Activated CD8-positive, alpha-beta memory T cell treated with anti-CD3 and anti-CD28 coated beads for 4 hours (primary cell): ENCODE measurements at regions not wholly inside any gene's neighbourhood (a gene's known extent, or its start where the extent isn't known, plus 50 kb on each side); places are given as distances from the start of the nearest gene placed in this dataset.
"Not testable (repeated sequence)": the region's sequence is repeated elsewhere in the genome, so short reads cannot be mapped to it uniquely, and the experiment has no call there.

ENCODE experiments used
- DNase-seq, 2 donors: peaks; one replicate each; pipeline ENCODE4 v3.0.0-alpha.2; 2020; ENCODE audit warnings: low read depth in 2 of 2

- DNase-seq: no peak
Observed at GRCh38 chr5:154702477-154702876, 52.7 kb upstream of the LARP1 start.

GRCh38 chr5:154701725-154702124 is 53.5 kb upstream of the LARP1 start:
- DNase-seq: not testable (repeated sequence)

- DNase-seq: no peak
Observed at GRCh38 chr5:154701181-154701580, 54.0 kb upstream of the LARP1 start.

GRCh38 chr5:154700289-154700928 is 54.8 kb upstream of the LARP1 start:
- not testable (repeated sequence) for DNase-seq

- DNase-seq: no peak
Observed at GRCh38 chr5:154698763-154699162, 56.4 kb upstream of the LARP1 start.

GRCh38 chr5:154697371-154697770 is 57.8 kb upstream of the LARP1 start:
- DNase-seq: no peak

- DNase-seq: no peak
Observed at GRCh38 chr5:154696891-154697290, 58.3 kb upstream of the LARP1 start.

- DNase-seq: no peak
Observed at GRCh38 chr5:154694159-154694558, 61.0 kb upstream of the LARP1 start.

GRCh38 chr5:154690488-154690887 is 64.7 kb upstream of the LARP1 start:
- DNase-seq: no peak

GRCh38 chr5:154686490-154686889 is 68.7 kb upstream of the LARP1 start:
- DNase-seq: no peak

- no peak for DNase-seq
Observed at GRCh38 chr5:154683101-154683880, 71.9 kb upstream of the LARP1 start.

GRCh38 chr5:154679501-154679900 is 75.7 kb upstream of the LARP1 start:
- DNase-seq: no peak

- no peak for DNase-seq
Observed at GRCh38 chr5:154677921-154678320, 77.3 kb upstream of the LARP1 start.

- DNase-seq: no peak
Observed at GRCh38 chr5:154676508-154676907, 78.7 kb upstream of the LARP1 start.

GRCh38 chr5:154674029-154674428 is 81.1 kb upstream of the LARP1 start:
- DNase-seq: no peak

- DNase-seq: no peak
Observed at GRCh38 chr5:154673506-154673905, 81.7 kb upstream of the LARP1 start.

- DNase-seq: not testable (repeated sequence)
Observed at GRCh38 chr5:154669913-154670312, 85.3 kb upstream of the LARP1 start.

- no peak for DNase-seq
Observed at GRCh38 chr5:154669402-154669801, 85.8 kb upstream of the LARP1 start.

- no peak for DNase-seq
Observed at GRCh38 chr5:154664869-154665268, 90.3 kb upstream of the LARP1 start.

- DNase-seq: no peak
Observed at GRCh38 chr5:154663424-154663823, 91.8 kb upstream of the LARP1 start.

- no peak for DNase-seq
Observed at GRCh38 chr5:154654486-154655371, 100.4 kb upstream of the LARP1 start.

- DNase-seq: no peak
Observed at GRCh38 chr5:154653764-154654485, 101.3 kb upstream of the LARP1 start.
